ENCODE measurements at regions not wholly inside any gene's neighbourhood (a gene's known extent, or its start where the extent isn't known, plus 50 kb on each side); places are given as distances from the start of the nearest gene placed in this dataset.

DNA sequence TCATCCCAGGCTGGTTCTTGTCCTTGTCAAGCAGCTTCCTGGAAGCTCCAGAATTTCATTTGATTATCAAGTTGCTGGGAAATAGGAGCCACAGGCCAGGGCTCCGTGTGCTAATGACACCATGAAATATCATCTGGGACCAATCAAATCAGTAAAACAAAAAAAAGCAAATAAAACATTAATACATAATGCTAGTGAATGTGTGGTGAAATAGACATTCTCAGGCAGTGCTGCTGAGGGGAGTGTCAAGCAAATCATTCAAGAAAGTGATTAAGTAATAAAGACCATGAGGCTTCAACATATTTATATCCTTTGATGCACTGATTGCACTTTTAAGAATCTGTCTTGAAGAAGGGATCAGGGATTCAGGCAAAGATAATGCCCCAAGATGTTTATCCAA, 213.7 kb downstream of the MATN1 start:
- Histone ChIP-seq H3K27me3 (peaks cover 0 to 18% (median 6%) of the 10 kb centered on the region in 7 donors), H3K9me3 (peaks cover 0 to 6% (median 0%) of the 10 kb centered on the region in 11 donors), H3K27ac (no peak overlapping the region), H3K4me1 (no peaks in the 10 kb centered on the region), H3K36me3 (no peaks in the 10 kb centered on the region), H3K4me3 (no peak overlapping the region)
- WGBS, 2 donors, result 32 to 33% methylated on average over 1 of the region's 1 CpG
- TF ChIP-seq, protein P1, sequence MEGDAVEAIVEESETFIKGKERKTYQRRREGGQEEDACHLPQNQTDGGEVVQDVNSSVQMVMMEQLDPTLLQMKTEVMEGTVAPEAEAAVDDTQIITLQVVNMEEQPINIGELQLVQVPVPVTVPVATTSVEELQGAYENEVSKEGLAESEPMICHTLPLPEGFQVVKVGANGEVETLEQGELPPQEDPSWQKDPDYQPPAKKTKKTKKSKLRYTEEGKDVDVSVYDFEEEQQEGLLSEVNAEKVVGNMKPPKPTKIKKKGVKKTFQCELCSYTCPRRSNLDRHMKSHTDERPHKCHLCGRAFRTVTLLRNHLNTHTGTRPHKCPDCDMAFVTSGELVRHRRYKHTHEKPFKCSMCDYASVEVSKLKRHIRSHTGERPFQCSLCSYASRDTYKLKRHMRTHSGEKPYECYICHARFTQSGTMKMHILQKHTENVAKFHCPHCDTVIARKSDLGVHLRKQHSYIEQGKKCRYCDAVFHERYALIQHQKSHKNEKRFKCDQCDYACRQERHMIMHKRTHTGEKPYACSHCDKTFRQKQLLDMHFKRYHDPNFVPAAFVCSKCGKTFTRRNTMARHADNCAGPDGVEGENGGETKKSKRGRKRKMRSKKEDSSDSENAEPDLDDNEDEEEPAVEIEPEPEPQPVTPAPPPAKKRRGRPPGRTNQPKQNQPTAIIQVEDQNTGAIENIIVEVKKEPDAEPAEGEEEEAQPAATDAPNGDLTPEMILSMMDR (IDR thresholded peaks at IDR 0.05), result no peak
- ATAC-seq, result no peak
- no peak for DNase-seq
- intact Hi-C loops (cut with DNase I), result no loop called here

DNA sequence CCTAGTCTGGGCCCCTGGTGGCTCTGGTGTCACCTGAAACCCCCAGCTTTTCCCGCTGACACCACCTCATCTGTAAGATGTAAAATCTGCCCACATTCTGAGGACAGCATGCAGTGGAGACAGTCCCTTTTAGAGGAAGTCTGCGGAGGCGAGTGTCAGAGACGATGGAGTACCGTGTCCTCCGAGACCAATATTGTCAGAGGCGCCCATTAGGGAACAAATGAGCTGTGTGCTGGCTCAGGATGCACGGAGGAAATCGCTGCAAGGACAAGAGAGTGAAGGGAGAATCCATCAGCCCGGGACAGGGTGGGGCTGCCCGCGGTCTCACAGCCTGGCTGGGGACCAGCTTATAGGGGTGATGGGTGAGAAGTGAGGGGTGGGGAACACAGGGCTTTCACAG, 214.8 kb downstream of the MATN1 start:
- H3K27me3 ChIP-seq, result peaks cover 0 to 18% (median 6%) of the 10 kb centered on the region in 7 donors
- H3K4me3 ChIP-seq, result no peak overlapping the region
- TF ChIP-seq, protein P1 (IDR thresholded peaks at IDR 0.05), result no peak
- intact Hi-C loops (cut with DNase I), result no loop called here
- ATAC-seq (no peak), DNase-seq (no peak)
- H3K27ac ChIP-seq, result no peak overlapping the region
- 70 to 71% methylated on average over 12 of the region's 12 CpGs for WGBS, 2 donors
- H3K4me1 ChIP-seq, result no peaks in the 10 kb centered on the region
- peaks cover 0 to 6% (median 0%) of the 10 kb centered on the region in 11 donors for H3K9me3 ChIP-seq
- no peaks in the 10 kb centered on the region for H3K36me3 ChIP-seq

DNA sequence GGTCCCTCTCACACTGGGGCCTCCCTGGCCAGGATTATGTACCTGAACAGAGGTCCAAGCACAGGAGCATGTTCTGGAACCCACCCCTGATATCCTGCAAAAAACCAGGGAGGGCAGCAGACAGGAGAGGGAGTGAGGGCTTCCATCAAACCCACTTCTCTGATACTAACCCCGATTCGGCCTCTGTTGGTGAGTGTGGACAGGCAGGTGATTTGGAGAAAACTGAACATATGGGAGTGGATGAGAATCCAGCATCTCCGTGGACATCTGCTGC, 215.3 kb downstream of the MATN1 start:
- DNase-seq, result no peak
- TF ChIP-seq, protein P1 (IDR thresholded peaks at IDR 0.05), result no peak
- Histone ChIP-seq H3K36me3 (no peaks in the 10 kb centered on the region), H3K9me3 (peaks cover 0 to 6% (median 0%) of the 10 kb centered on the region in 11 donors), H3K27me3 (peaks cover 0 to 18% (median 6%) of the 10 kb centered on the region in 7 donors), H3K4me1 (no peaks in the 10 kb centered on the region), H3K4me3 (no peak overlapping the region), H3K27ac (no peak overlapping the region)
- 77 to 87% methylated on average over 3 of the region's 3 CpGs for WGBS, 2 donors
- ATAC-seq, result no peak
- intact Hi-C loops (cut with DNase I), result no loop called here

DNA sequence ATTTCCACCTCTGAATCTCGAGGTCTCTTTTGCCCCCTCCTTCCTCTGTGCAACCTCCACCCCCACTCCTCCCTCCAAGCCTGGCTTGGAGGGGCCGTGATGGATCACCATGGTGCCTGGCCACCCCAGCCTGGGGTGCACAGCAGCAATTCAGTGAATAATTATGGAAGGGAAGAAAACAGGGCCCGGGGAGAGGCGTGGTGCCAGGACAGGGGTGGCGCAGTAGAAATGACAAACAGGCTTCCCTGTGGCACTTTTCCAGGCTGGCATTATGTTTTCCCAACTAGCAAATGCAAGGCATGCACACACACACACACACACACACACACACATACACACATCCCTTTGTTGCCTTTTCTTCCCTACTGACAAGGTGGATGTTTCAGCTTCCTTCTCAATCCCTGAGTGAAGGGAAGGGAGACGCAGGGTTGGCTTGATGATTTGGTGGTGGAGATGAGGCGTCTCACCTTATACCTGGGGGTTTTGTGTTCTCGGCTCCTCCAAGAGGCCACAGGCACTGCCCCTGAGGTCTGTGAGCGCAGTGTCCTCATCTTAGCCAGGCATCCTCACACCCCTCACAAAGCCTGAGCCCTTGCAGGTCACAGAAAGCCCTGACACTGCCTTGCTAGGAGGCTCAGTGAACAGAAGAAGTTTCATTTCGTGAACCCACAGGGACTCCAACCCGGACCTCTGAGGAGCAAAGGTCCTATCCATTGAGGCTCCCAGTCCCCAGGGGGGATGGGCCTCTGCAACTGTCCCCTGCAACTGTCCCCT, 215.8 kb downstream of the MATN1 start:
- Histone ChIP-seq H3K4me1 (no peaks in the 10 kb centered on the region), H3K27ac (no peak overlapping the region), H3K36me3 (no peaks in the 10 kb centered on the region), H3K27me3 (peaks cover 0 to 18% (median 6%) of the 10 kb centered on the region in 7 donors), H3K4me3 (no peak overlapping the region), H3K9me3 (peaks cover 0 to 6% (median 0%) of the 10 kb centered on the region in 11 donors)
- TF ChIP-seq, protein P1 (IDR thresholded peaks at IDR 0.05), result no peak
- intact Hi-C loops (cut with DNase I), result no loop called here
- ATAC-seq (no peak), DNase-seq (no peak)
- WGBS, 2 donors, result 63 to 80% methylated on average over 11 of the region's 11 CpGs

All from heart right ventricle (tissue), 16 donors.